K562 (cell line): ENCODE measurements at regions not wholly inside any gene's neighbourhood (a gene's known extent, or its start where the extent isn't known, plus 50 kb on each side); places are given as distances from the start of the nearest gene placed in this dataset.

Source experiments
- L3MBTL2 ChIP-seq: fragments of 450-650 bp; IDR thresholded peaks from 2 replicates; pipeline ENCODE4 v1.6.1; 2016; ENCODE audit warnings: mild to moderate bottlenecking, moderate library complexity
- PCBP2 ChIP-seq: fragments of 200-400 bp; formaldehyde crosslinking; IDR thresholded peaks from 2 replicates; pipeline ENCODE4 v1.6.1; 2018; ENCODE audit warnings: low read length, low read depth, mild to moderate bottlenecking, moderate library complexity; ENCODE audit not compliant: poor library complexity, severe bottlenecking
- PHTF2 ChIP-seq: fragments of 250-450 bp; sonication (Bioruptor Pico); IDR thresholded peaks from 2 replicates; pipeline ENCODE4 v1.5.0; 2021; ENCODE audit warnings: mild to moderate bottlenecking
- POLR2A ChIP-seq: fragments of 450-650 bp; conservative IDR thresholded peaks from 2 replicates; pipeline ENCODE4 v1.6.1; 2016
- SMAD3 ChIP-seq: fragments of 450-650 bp; formaldehyde crosslinking; conservative IDR thresholded peaks from 2 replicates; pipeline ENCODE4 v1.4.0; 2020; ENCODE audit warnings: mild to moderate bottlenecking
- SMARCE1 ChIP-seq: fragments of 450-650 bp; IDR thresholded peaks from 2 replicates; pipeline ENCODE4 v1.7.1; 2016; ENCODE audit warnings: mild to moderate bottlenecking
- SPI1 ChIP-seq: IDR thresholded peaks from 2 replicates; pipeline ENCODE4 v1.6.1; 2011; ENCODE audit warnings: low read depth, low read length, control low read depth, borderline replicate concordance
- STAT6 ChIP-seq: sonication (generic); formaldehyde crosslinking; IDR thresholded peaks from 2 replicates; pipeline ENCODE4 v1.8.1; 2023; ENCODE audit warnings: mild to moderate bottlenecking, missing genetic modification reagents
- YBX1 ChIP-seq: fragments of 450-650 bp; IDR thresholded peaks from 2 replicates; pipeline ENCODE4 v1.7.1; 2016; ENCODE audit warnings: mild to moderate bottlenecking
- ZFP36 ChIP-seq: fragments of 150-350 bp; IDR thresholded peaks from 2 replicates; pipeline ENCODE4 v1.6.1; 2018; ENCODE audit warnings: low read length, low read depth; ENCODE audit not compliant: partially characterized antibody

GRCh38 chr11:44380009-44380313 is 70.0 kb upstream of the ALX4 start:
- TF ChIP-seq PCBP2 = no peak
- TF ChIP-seq SMAD3 (CRISPR knock-in tag) = no peak
- TF ChIP-seq L3MBTL2 = no peak
- TF ChIP-seq STAT6 = no peak
- TF ChIP-seq ZFP36 = no peak
- TF ChIP-seq POLR2A = no peak
- TF ChIP-seq YBX1 = no peak
- TF ChIP-seq SMARCE1 = no peak
- TF ChIP-seq PHTF2 (CRISPR knock-in tag) = no peak
- TF ChIP-seq SPI1 = no peak
